Right atrium auricular region (tissue), 2 donors: ENCODE measurements at regions not wholly inside any gene's neighbourhood (a gene's known extent, or its start where the extent isn't known, plus 50 kb on each side); places are given as distances from the start of the nearest gene placed in this dataset.

ENCODE experiments used
- DNase-seq: peaks from one replicate; pipeline ENCODE4 v3.0.0-alpha.2; 2019; ENCODE audit warnings: low spot score
- H3K27ac ChIP-seq, 2 donors: fragments of 200-600 bp; sonication (generic); 1 replicate in 1 of 2; 2 replicates in 1 of 2; pipeline ENCODE4 v1.5.1; 2016 to 2019
- H3K27me3 ChIP-seq, 2 donors: fragments of 200-600 bp; sonication (generic); one replicate each; pipeline versions ENCODE4 v1.5.1 to v1.6.0; 2017 to 2019
- H3K36me3 ChIP-seq: fragments of 200-600 bp; sonication (generic); one replicate; pipeline ENCODE4 v1.5.1; 2016
- H3K4me1 ChIP-seq, 2 donors: fragments of 200-600 bp; sonication (generic); one replicate each; pipeline versions ENCODE4 v1.5.1 to v1.6.0; 2017 to 2019
- H3K4me3 ChIP-seq, 2 donors: fragments of 200-600 bp; sonication (generic); 1 replicate in 1 of 2; 2 replicates in 1 of 2; pipeline ENCODE4 v1.5.1; 2017 to 2019; ENCODE audit warnings: mild to moderate bottlenecking in 1 of 2, moderate library complexity in 1 of 2
- H3K9me3 ChIP-seq, 2 donors: fragments of 200-600 bp; sonication (generic); one replicate each; pipeline ENCODE4 v1.5.1; 2019
- CTCF ChIP-seq, 2 donors: fragments of 200-600 bp; sonication (generic); IDR thresholded peaks; one replicate each; pipeline ENCODE4 v1.5.1; 2019; ENCODE audit warnings: antibody characterized with exemption in 2 of 2

DNA sequence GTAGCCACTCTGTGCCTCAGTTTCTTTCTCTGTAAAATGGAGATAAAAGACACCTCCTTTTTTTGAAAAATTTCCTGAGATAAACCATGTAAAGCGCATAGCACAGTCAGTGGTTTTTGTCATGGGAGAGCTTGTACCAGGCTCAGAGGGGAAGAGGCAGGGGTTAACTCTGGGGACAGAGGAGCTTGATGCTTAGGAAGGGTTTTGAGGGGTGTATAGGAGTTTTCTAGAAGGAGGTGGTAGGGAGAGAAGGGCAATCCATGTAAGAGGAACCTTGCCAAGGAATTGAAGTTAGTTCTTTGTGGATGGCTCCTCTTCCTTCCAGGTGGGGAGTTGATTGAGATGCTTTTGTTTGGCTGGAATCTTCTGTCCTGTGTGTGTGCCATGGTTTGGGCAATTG lies 131.9 kb upstream of the GSE1 start:
- Histone ChIP-seq H3K36me3 (no peaks in the 10 kb centered on the region), H3K4me1 (no peaks in the 10 kb centered on the region), H3K27ac (no peak overlapping the region), H3K9me3 (no peaks in the 10 kb centered on the region), H3K4me3 (no peak overlapping the region), H3K27me3 (no peaks in the 10 kb centered on the region)
- no peak for TF ChIP-seq CTCF (IDR thresholded peaks at IDR 0.05)
- DNase-seq = no peak

- TF ChIP-seq CTCF (IDR thresholded peaks at IDR 0.05) = no peak
- no peak for DNase-seq
- Histone ChIP-seq H3K4me3 (no peak overlapping the region), H3K9me3 (no peaks in the 10 kb centered on the region), H3K27ac (no peak overlapping the region), H3K36me3 (no peaks in the 10 kb centered on the region), H3K27me3 (no peaks in the 10 kb centered on the region), H3K4me1 (no peaks in the 10 kb centered on the region)
Observed at GRCh38 chr16:85481738-85482137, 131.4 kb upstream of the GSE1 start.

GRCh38 chr16:85483424-85483823 lies 129.7 kb upstream of the GSE1 start:
- Histone ChIP-seq H3K36me3 (no peaks in the 10 kb centered on the region), H3K9me3 (no peaks in the 10 kb centered on the region), H3K4me3 (no peak overlapping the region), H3K4me1 (no peaks in the 10 kb centered on the region), H3K27me3 (no peaks in the 10 kb centered on the region), H3K27ac (no peak overlapping the region)
- no peak for TF ChIP-seq CTCF (IDR thresholded peaks at IDR 0.05)
- DNase-seq = no peak

DNA sequence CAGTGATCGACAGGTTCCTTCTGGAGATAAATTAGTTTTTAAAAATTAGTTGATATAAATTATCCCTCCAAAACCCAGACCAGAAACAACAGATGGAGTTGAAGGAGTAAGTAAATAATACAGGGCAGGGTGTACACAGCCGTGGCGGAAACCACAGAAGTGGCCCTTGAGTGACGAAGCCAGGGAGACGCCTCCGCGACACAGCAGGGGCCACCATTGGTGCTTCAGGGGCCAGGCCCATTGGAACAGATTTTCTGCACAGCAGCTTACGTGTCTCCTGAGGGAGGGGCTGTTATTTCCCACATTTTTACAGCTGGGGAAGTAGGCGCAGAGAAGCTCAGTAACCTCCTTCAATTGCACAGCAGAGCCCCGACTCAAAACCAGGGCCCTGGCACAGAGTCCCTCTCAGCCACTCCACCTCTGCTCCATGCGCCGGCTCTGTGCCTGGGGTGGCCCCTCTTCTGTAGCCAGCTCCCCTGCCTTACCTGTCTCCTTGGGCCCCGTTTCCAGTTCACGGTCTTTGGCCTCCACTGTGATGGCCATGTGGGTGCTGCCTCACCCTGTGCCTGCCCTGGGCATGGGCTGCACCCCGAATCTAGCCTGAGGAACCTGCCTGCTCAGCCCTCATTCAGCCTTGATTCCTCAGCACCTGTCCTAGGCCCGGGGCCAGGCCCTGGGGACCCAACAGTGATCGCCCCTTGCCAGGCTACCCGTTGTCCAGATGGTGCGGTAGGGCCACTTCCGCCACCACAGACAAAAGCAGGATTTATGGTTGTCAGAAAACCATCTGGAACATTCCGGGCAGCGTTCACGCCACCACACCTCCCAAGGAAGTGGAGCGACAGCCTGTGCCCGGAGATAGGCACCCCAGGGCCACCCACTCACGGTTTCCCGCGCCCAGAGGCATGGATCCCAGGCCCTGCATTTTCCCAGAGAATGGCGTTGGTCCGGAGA lies 128.5 kb upstream of the GSE1 start:
- Histone ChIP-seq H3K4me3 (no peak overlapping the region), H3K27ac (no peak overlapping the region), H3K27me3 (no peaks in the 10 kb centered on the region), H3K9me3 (no peaks in the 10 kb centered on the region), H3K4me1 (no peaks in the 10 kb centered on the region), H3K36me3 (no peaks in the 10 kb centered on the region)
- DNase-seq = no peak
- TF ChIP-seq CTCF (IDR thresholded peaks at IDR 0.05) = no peak

DNA sequence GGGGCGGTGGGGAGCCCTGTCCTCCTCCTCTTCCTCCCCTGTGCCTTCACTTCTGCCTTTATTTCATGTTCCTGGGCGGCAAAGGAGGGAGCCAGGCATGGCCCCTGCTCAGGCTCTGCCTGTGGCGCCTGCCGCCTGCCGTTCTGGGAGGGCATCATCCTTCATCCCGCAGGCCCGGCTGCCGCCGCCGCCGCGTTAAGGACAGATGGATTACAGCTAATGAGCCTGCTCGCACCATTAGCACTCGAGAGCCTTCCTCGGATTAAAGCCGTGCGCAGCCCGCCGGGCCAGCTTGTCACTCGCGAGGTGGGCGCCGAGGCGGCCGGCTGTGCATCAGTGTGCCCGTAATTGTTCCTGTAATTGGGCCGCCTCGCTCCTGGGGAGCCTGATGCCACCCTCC lies 127.7 kb upstream of the GSE1 start:
- Histone ChIP-seq H3K4me3 (no peak overlapping the region), H3K9me3 (no peaks in the 10 kb centered on the region), H3K27me3 (no peaks in the 10 kb centered on the region), H3K36me3 (no peaks in the 10 kb centered on the region), H3K27ac (no peak overlapping the region), H3K4me1 (peaks cover 0 to 3% of the 10 kb centered on the region in 2 donors)
- TF ChIP-seq CTCF (IDR thresholded peaks at IDR 0.05) = no peak
- DNase-seq = no peak
